PC-9 (cell line): ENCODE measurements at regions not wholly inside any gene's neighbourhood (a gene's known extent, or its start where the extent isn't known, plus 50 kb on each side); places are given as distances from the start of the nearest gene placed in this dataset.

ENCODE experiments used
- CTCF ChIP-seq: fragments of 200-600 bp; sonication (generic); conservative IDR thresholded peaks from 2 replicates; pipeline ENCODE4 v1.6.1; 2017; ENCODE audit warnings: mixed run types, antibody characterized with exemption, mild to moderate bottlenecking, moderate library complexity
- EZH2 ChIP-seq: fragments of 200-600 bp; sonication (generic); IDR thresholded peaks from 2 replicates; pipeline ENCODE4 v1.8.0; 2017; ENCODE audit warnings: antibody characterized with exemption, low read depth

GRCh38 chr11:79670882-79671281 is 230.1 kb upstream of the TENM4 start:
- TF ChIP-seq EZH2 (no peak), CTCF (no peak)
